Osteocyte (in vitro differentiated cells): ENCODE measurements at regions not wholly inside any gene's neighbourhood (a gene's known extent, or its start where the extent isn't known, plus 50 kb on each side); places are given as distances from the start of the nearest gene placed in this dataset.

Experiments
- DNase-seq: peaks from one replicate; pipeline ENCODE4 v3.0.0; 2021; ENCODE audit warnings: mixed read lengths; ENCODE audit not compliant: unreplicated experiment; ENCODE audit errors: extremely low spot score
- H3K27ac Mint-ChIP-seq: one replicate; pipeline ENCODE4 v1.8.0; 2021; ENCODE audit warnings: mild to moderate bottlenecking, mixed read lengths; ENCODE audit not compliant: unreplicated experiment
- H3K27me3 Mint-ChIP-seq: one replicate; pipeline ENCODE4 v1.8.0; 2021; ENCODE audit warnings: mixed read lengths; ENCODE audit not compliant: unreplicated experiment
- H3K36me3 Mint-ChIP-seq: one replicate; pipeline ENCODE4 v1.8.0; 2021; ENCODE audit warnings: mixed read lengths; ENCODE audit not compliant: unreplicated experiment
- H3K4me1 Mint-ChIP-seq: one replicate; pipeline ENCODE4 v1.8.0; 2021; ENCODE audit warnings: mixed read lengths; ENCODE audit not compliant: unreplicated experiment
- H3K4me3 Mint-ChIP-seq: one replicate; pipeline ENCODE4 v1.8.0; 2021; ENCODE audit warnings: mild to moderate bottlenecking, moderate library complexity, mixed read lengths; ENCODE audit not compliant: unreplicated experiment
- H3K9me3 Mint-ChIP-seq: one replicate; pipeline ENCODE4 v1.8.0; 2021; ENCODE audit warnings: mixed read lengths; ENCODE audit not compliant: unreplicated experiment
- TF ChIP-seq, protein P1 (sequence below): fragments of 200-600 bp; sonication (generic); IDR thresholded peaks from 2 replicates; pipeline ENCODE4 v1.5.0; 2021; ENCODE audit warnings: antibody characterized with exemption, mild to moderate bottlenecking, moderate library complexity

DNA sequence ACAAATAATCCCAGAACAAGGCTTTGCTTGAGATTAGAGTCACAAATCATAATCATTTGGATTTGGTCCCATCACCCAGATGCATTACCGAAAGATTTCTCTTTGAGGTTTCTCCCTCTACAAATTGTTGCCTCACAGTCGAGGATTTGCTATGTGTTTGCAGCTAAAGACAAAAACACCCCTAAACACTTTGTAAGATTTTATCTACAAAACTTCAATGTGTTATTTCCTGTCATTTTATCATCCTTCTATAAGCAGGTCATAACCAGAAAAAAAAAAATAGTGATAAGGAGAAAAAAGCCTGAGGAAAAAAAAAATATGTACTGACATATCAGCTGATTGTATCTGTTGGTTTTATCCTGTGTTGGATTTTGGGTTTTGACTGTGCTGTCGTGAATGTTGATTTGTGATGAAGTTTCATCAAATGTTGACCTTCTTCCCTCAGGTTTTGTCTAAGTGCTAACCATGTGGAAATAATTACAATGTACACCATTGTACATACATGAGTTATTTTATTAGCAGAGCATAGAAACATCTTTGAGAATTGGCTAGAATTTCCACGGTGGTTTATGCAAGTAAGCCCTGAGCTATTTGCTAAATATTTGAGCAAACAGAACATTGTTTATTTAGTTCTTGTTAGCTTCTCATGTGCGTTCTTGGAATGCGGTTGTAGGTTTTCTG is 274.4 kb downstream of the NEBL start:
- no peak for DNase-seq
- Mint-ChIP-seq H3K9me3 (no peaks in the 10 kb centered on the region), H3K27me3 (no peaks in the 10 kb centered on the region), H3K36me3 (no peaks in the 10 kb centered on the region), H3K4me3 (no peak overlapping the region), H3K27ac (peak overlapping the region; percentile 82), H3K4me1 (peaks cover 16% of the 10 kb centered on the region)
- TF ChIP-seq, protein P1, sequence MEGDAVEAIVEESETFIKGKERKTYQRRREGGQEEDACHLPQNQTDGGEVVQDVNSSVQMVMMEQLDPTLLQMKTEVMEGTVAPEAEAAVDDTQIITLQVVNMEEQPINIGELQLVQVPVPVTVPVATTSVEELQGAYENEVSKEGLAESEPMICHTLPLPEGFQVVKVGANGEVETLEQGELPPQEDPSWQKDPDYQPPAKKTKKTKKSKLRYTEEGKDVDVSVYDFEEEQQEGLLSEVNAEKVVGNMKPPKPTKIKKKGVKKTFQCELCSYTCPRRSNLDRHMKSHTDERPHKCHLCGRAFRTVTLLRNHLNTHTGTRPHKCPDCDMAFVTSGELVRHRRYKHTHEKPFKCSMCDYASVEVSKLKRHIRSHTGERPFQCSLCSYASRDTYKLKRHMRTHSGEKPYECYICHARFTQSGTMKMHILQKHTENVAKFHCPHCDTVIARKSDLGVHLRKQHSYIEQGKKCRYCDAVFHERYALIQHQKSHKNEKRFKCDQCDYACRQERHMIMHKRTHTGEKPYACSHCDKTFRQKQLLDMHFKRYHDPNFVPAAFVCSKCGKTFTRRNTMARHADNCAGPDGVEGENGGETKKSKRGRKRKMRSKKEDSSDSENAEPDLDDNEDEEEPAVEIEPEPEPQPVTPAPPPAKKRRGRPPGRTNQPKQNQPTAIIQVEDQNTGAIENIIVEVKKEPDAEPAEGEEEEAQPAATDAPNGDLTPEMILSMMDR: no peak

DNA sequence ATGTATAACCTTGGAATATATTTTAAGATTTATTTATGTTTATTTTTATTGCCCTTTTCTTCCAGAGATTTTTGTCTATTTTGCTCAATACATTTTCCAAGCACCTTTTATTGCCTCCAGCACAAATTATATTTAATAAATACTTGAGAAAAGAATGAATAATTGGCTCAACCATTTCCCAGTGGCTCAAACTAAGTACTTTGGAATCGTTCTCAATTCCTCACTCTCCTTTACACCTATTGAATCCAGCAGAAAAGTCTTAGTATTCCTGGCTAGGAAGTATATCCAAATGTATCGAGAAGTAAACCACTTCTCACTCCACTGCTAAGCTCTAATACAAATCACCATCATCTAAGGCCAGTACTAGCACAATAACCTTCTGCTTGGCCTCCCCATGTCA is 276.1 kb downstream of the NEBL start:
- no peak for DNase-seq
- Mint-ChIP-seq H3K4me1 (peaks cover 16% of the 10 kb centered on the region), H3K4me3 (no peak overlapping the region), H3K9me3 (no peaks in the 10 kb centered on the region), H3K27me3 (no peaks in the 10 kb centered on the region), H3K27ac (no peak overlapping the region), H3K36me3 (no peaks in the 10 kb centered on the region)
- TF ChIP-seq, protein P1: no peak

- no peaks in the 10 kb centered on the region for H3K9me3 Mint-ChIP-seq
- TF ChIP-seq, protein P1: no peak
- no peak overlapping the region for H3K27ac Mint-ChIP-seq
- DNase-seq: no peak
- peaks cover 8% of the 10 kb centered on the region for H3K4me1 Mint-ChIP-seq
- H3K4me3 Mint-ChIP-seq: no peak overlapping the region
- H3K27me3 Mint-ChIP-seq: peaks cover 2% of the 10 kb centered on the region
- no peaks in the 10 kb centered on the region for H3K36me3 Mint-ChIP-seq
Observed at GRCh38 chr10:20618011-20618547, 279.0 kb downstream of the NEBL start.

GRCh38 chr10:20616918-20617810 is 279.9 kb downstream of the NEBL start:
- no peaks in the 10 kb centered on the region for H3K4me1 Mint-ChIP-seq
- no peak overlapping the region for H3K27ac Mint-ChIP-seq
- no peak for DNase-seq
- peaks cover 2% of the 10 kb centered on the region for H3K27me3 Mint-ChIP-seq
- no peaks in the 10 kb centered on the region for H3K9me3 Mint-ChIP-seq
- no peak overlapping the region for H3K4me3 Mint-ChIP-seq
- no peaks in the 10 kb centered on the region for H3K36me3 Mint-ChIP-seq
- TF ChIP-seq, protein P1: no peak
